ENCODE measurements at regions not wholly inside any gene's neighbourhood (a gene's known extent, or its start where the extent isn't known, plus 50 kb on each side); places are given as distances from the start of the nearest gene placed in this dataset.

DNA sequence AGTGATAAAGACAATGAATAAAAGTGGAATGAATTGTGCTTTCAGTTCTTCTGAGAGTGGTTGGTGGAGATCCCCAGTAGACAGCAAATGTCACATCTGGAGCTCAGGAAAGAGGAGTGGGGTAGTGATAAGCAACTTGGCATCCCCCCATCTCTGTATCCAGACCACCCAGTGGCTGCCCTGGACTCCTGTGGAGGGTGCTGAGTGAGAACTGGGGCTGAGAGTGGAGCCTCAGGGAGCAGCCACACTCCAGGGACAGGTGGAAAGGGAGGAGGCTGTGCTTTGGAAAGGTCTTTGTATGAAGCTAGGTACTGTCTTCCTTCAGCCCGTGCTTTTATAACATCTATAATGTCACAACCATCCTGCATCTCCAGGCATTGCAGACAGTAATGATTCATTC lies 85.6 kb upstream of the RASGRF1 start:
- TF ChIP-seq, protein P1, sequence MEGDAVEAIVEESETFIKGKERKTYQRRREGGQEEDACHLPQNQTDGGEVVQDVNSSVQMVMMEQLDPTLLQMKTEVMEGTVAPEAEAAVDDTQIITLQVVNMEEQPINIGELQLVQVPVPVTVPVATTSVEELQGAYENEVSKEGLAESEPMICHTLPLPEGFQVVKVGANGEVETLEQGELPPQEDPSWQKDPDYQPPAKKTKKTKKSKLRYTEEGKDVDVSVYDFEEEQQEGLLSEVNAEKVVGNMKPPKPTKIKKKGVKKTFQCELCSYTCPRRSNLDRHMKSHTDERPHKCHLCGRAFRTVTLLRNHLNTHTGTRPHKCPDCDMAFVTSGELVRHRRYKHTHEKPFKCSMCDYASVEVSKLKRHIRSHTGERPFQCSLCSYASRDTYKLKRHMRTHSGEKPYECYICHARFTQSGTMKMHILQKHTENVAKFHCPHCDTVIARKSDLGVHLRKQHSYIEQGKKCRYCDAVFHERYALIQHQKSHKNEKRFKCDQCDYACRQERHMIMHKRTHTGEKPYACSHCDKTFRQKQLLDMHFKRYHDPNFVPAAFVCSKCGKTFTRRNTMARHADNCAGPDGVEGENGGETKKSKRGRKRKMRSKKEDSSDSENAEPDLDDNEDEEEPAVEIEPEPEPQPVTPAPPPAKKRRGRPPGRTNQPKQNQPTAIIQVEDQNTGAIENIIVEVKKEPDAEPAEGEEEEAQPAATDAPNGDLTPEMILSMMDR (IDR thresholded peaks at IDR 0.05): no peak
- TF ChIP-seq POLR2A (IDR thresholded peaks at IDR 0.05): no peak

All from heart left ventricle (tissue), 13 donors.